ENCODE measurements at regions not wholly inside any gene's neighbourhood (a gene's known extent, or its start where the extent isn't known, plus 50 kb on each side); places are given as distances from the start of the nearest gene placed in this dataset.

GRCh38 chr5:114565871-114566270 is 204.0 kb downstream of the KCNN2 start:
- Histone ChIP-seq H3K36me3 (no peaks in the 10 kb centered on the region), H3K9me3 (peaks cover 0 to 3% (median 1%) of the 10 kb centered on the region in 4 donors), H3K27me3 (no peaks in the 10 kb centered on the region), H3K4me3 (no peak overlapping the region), H3K27ac (no peak overlapping the region), H3K4me1 (no peaks in the 10 kb centered on the region)
- no peak for TF ChIP-seq POLR2A (IDR thresholded peaks at IDR 0.05)
- no peak for TF ChIP-seq CTCF (IDR thresholded peaks at IDR 0.05)
- no peak for TF ChIP-seq EP300 (IDR thresholded peaks at IDR 0.05)
- no peak for TF ChIP-seq POLR2AphosphoS5 (IDR thresholded peaks at IDR 0.05)
- DNase-seq (no peak), ATAC-seq (ENCODE audit: low FRiP score in 2 of 2) (no peak)
- 79 to 84% methylated on average over 5 of the region's 5 CpGs for WGBS, 2 donors

- no peak for DNase-seq
- no peak for TF ChIP-seq CTCF (IDR thresholded peaks at IDR 0.05)
- TF ChIP-seq EP300 (IDR thresholded peaks at IDR 0.05), result no peak
- no peak for TF ChIP-seq POLR2A (IDR thresholded peaks at IDR 0.05)
- WGBS, 2 donors, result 44 to 45% methylated on average over 2 of the region's 2 CpGs
- H3K27me3 ChIP-seq, result no peaks in the 10 kb centered on the region
- H3K9me3 ChIP-seq, result peaks cover 0 to 3% (median 1%) of the 10 kb centered on the region in 4 donors
- no peak overlapping the region for H3K27ac ChIP-seq
- no peak overlapping the region for H3K4me3 ChIP-seq
- H3K4me1 ChIP-seq, result no peaks in the 10 kb centered on the region
- ATAC-seq (ENCODE audit: low FRiP score in 2 of 2), result no peak
- H3K36me3 ChIP-seq, result no peaks in the 10 kb centered on the region
These were observed 203.3 kb downstream of the KCNN2 start for GRCh38 chr5:114565139-114565538.

GRCh38 chr5:114561415-114561814 is 199.5 kb downstream of the KCNN2 start:
- H3K36me3 ChIP-seq, result no peaks in the 10 kb centered on the region
- no peak overlapping the region for H3K27ac ChIP-seq
- H3K27me3 ChIP-seq, result no peaks in the 10 kb centered on the region
- no peaks in the 10 kb centered on the region for H3K4me1 ChIP-seq
- ATAC-seq (ENCODE audit: low FRiP score in 2 of 2) (no peak), DNase-seq (no peak)
- peaks cover 0 to 3% (median 0%) of the 10 kb centered on the region in 4 donors for H3K9me3 ChIP-seq
- TF ChIP-seq POLR2AphosphoS5 (IDR thresholded peaks at IDR 0.05) (no peak), CTCF (IDR thresholded peaks at IDR 0.05) (no peak), EP300 (IDR thresholded peaks at IDR 0.05) (no peak)
- WGBS, 2 donors, result 49 to 57% methylated on average over 4 of the region's 4 CpGs
- H3K4me3 ChIP-seq, result no peak overlapping the region
